ENCODE measurements at regions not wholly inside any gene's neighbourhood (a gene's known extent, or its start where the extent isn't known, plus 50 kb on each side); places are given as distances from the start of the nearest gene placed in this dataset.
"Not testable (repeated sequence)": the region's sequence is repeated elsewhere in the genome, so short reads cannot be mapped to it uniquely, and the experiment has no call there.

- DNase-seq, result no peak
These were observed 841.8 kb upstream of the TENM4 start for GRCh38 chr11:80282643-80283042.

GRCh38 chr11:80281194-80281593, 840.4 kb upstream of the TENM4 start:
- no peak for DNase-seq

- DNase-seq, result no peak
These were observed 839.9 kb upstream of the TENM4 start for GRCh38 chr11:80280737-80281136.

GRCh38 chr11:80261776-80262175, 820.9 kb upstream of the TENM4 start:
- DNase-seq, result no peak

- DNase-seq, result not testable (repeated sequence)
These were observed 816.6 kb upstream of the TENM4 start for GRCh38 chr11:80257319-80258015.

- DNase-seq, result no peak
These were observed 814.2 kb upstream of the TENM4 start for GRCh38 chr11:80255021-80255420.

- no peak for DNase-seq
These were observed 800.9 kb upstream of the TENM4 start for GRCh38 chr11:80241766-80242165.

GRCh38 chr11:80240245-80240644, 799.4 kb upstream of the TENM4 start:
- DNase-seq, result no peak

GRCh38 chr11:80239217-80239616, 798.4 kb upstream of the TENM4 start:
- DNase-seq, result no peak

- no peak for DNase-seq
These were observed 787.1 kb upstream of the TENM4 start for GRCh38 chr11:80227915-80228314.

- no peak for DNase-seq
These were observed 773.6 kb upstream of the TENM4 start for GRCh38 chr11:80214413-80214812.

GRCh38 chr11:80211673-80212072, 770.8 kb upstream of the TENM4 start:
- no peak for DNase-seq

- DNase-seq, result no peak
These were observed 763.2 kb upstream of the TENM4 start for GRCh38 chr11:80204021-80204420.

GRCh38 chr11:80196932-80197554, 756.2 kb upstream of the TENM4 start:
- DNase-seq, result no peak

- DNase-seq, result no peak
These were observed 755.2 kb upstream of the TENM4 start for GRCh38 chr11:80196041-80196440.

- DNase-seq, result no peak
These were observed 753.8 kb upstream of the TENM4 start for GRCh38 chr11:80194625-80195024.

GRCh38 chr11:80194016-80194415, 753.2 kb upstream of the TENM4 start:
- DNase-seq, result no peak

- no peak for DNase-seq
These were observed 747.3 kb upstream of the TENM4 start for GRCh38 chr11:80188076-80188627.

- no peak for DNase-seq
These were observed 745.9 kb upstream of the TENM4 start for GRCh38 chr11:80186692-80187091.

- no peak for DNase-seq
These were observed 742.1 kb upstream of the TENM4 start for GRCh38 chr11:80182901-80183300.

- no peak for DNase-seq
These were observed 732.7 kb upstream of the TENM4 start for GRCh38 chr11:80173371-80174136.

GRCh38 chr11:80168796-80169195, 728.0 kb upstream of the TENM4 start:
- no peak for DNase-seq

GRCh38 chr11:80167766-80168165, 726.9 kb upstream of the TENM4 start:
- DNase-seq, result no peak

- DNase-seq, result no peak
These were observed 724.9 kb upstream of the TENM4 start for GRCh38 chr11:80165744-80166143.

Data from activated CD8-positive, alpha-beta memory T cell treated with anti-CD3 and anti-CD28 coated beads, Interleukin-2, amount 50 U/mL, for 4 hours (primary cell).